T-helper 1 cell treated with Interleukin-12 subunit alpha and Interleukin-12 subunit beta and Interleukin-4 antibody, amounts not matched to agents 30 μg/mL and 1 μg/mL, for 36 hours (primary cell): ENCODE measurements at regions not wholly inside any gene's neighbourhood (a gene's known extent, or its start where the extent isn't known, plus 50 kb on each side); places are given as distances from the start of the nearest gene placed in this dataset.

Source experiments
- H3K27ac Mint-ChIP-seq: one replicate; pipeline ENCODE4 v1.8.0; 2021; ENCODE audit warnings: mild to moderate bottlenecking, mixed read lengths
- H3K27me3 Mint-ChIP-seq: one replicate; pipeline ENCODE4 v1.8.0; 2021; ENCODE audit warnings: low read depth, mixed read lengths
- H3K36me3 Mint-ChIP-seq: one replicate; pipeline ENCODE4 v1.8.0; 2021; ENCODE audit warnings: low read depth, mixed read lengths
- H3K4me1 Mint-ChIP-seq: one replicate; pipeline ENCODE4 v1.8.0; 2021; ENCODE audit warnings: low read depth, mixed read lengths
- H3K4me3 Mint-ChIP-seq: one replicate; pipeline ENCODE4 v1.8.0; 2021; ENCODE audit warnings: mild to moderate bottlenecking, moderate library complexity, mixed read lengths
- H3K9me3 Mint-ChIP-seq: one replicate; pipeline ENCODE4 v1.8.0; 2021; ENCODE audit warnings: mixed read lengths

GRCh38 chr5:123671711-123672456 is 159.9 kb downstream of the CSNK1G3 start:
- Mint-ChIP-seq H3K36me3 (no peaks in the 10 kb centered on the region), H3K9me3 (no peaks in the 10 kb centered on the region), H3K4me3 (no peak overlapping the region), H3K27ac (no peak overlapping the region), H3K27me3 (no peaks in the 10 kb centered on the region), H3K4me1 (no peaks in the 10 kb centered on the region)

- no peak overlapping the region for H3K27ac Mint-ChIP-seq
- no peak overlapping the region for H3K4me3 Mint-ChIP-seq
- H3K9me3 Mint-ChIP-seq, result no peaks in the 10 kb centered on the region
- H3K27me3 Mint-ChIP-seq, result no peaks in the 10 kb centered on the region
- H3K36me3 Mint-ChIP-seq, result no peaks in the 10 kb centered on the region
- no peaks in the 10 kb centered on the region for H3K4me1 Mint-ChIP-seq
Measured at GRCh38 chr5:123671042-123671441, 159.1 kb downstream of the CSNK1G3 start.
